ENCODE measurements at regions not wholly inside any gene's neighbourhood (a gene's known extent, or its start where the extent isn't known, plus 50 kb on each side); places are given as distances from the start of the nearest gene placed in this dataset.
"Not testable (repeated sequence)": the region's sequence is repeated elsewhere in the genome, so short reads cannot be mapped to it uniquely, and the experiment has no call there.

DNA sequence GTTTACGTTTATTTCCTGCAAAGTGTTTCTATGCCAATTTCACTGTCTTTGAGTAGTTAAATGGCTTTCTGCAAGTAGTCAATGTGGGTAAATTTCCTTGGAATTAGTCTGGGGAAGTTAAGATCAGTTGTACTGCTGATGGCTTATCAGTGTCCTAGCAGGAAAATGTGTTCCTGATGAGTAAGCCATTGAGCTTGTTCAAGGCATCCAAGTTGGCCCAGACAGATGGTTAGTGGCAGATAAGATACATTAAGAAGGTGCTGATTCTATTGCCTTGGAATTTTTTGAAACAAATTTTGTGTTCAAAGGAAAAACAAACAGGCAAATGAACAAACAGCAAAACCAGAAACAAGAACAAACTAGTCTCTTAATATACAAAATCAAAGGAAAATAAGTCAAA, 258.4 kb downstream of the MAP2K6 start:
- no peak for DNase-seq

DNA sequence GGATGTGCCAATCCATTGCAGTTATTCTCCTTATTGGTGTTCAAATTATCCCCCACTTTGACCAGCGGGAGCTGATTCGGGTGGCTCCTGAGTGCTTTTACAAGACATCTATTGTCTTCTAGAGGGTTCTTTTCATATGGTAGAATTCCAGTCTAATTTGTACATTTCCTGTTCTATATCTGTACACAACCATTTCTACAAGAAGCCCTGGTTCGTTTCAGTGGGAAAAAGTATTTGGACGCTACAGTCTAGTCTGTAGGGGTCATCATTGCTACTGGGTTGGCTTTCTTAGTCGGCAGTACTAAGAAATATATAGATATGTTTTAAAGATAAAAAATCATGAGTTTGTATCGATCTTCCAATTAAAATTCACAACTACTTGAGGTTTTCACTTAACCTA, 262.6 kb downstream of the MAP2K6 start:
- DNase-seq: no peak

DNA sequence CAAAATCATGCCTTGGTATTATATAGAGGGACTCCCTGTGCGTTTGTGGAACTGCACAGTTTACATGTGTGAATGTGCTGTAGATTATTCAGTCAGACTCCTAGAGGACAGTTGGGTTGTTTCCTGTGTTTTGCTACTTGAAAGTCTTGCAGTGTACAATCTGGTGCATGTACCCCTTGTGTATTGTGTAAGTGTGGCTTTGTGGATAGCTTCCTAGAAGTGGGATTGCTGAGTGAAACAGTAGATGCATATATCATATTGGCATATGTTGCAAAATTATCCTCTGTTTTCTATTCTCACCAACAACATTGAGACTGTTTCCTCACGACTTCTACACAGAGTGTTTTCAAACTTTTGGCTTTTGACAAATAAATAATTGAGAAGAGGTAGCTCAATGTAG, 263.7 kb downstream of the MAP2K6 start:
- no peak for DNase-seq

DNA sequence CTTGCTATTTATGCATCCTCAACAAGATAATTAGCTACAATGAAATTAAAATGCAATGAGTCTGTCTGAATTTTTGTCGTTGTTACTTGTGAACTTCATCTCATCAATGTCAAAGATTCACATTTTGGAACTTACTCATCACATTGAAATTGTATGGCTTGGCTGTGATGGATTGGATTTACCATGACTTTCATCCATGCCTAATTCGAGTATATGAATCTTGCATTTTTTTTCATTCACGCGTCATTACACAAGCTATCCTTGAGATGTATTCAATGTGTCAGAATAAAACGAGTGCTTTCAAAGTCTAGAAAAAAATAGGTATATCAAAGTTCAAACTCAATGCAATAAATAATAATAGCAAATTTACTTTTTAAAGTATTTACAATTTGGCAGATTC, 265.3 kb downstream of the MAP2K6 start:
- peak; percentile 4 for DNase-seq

DNA sequence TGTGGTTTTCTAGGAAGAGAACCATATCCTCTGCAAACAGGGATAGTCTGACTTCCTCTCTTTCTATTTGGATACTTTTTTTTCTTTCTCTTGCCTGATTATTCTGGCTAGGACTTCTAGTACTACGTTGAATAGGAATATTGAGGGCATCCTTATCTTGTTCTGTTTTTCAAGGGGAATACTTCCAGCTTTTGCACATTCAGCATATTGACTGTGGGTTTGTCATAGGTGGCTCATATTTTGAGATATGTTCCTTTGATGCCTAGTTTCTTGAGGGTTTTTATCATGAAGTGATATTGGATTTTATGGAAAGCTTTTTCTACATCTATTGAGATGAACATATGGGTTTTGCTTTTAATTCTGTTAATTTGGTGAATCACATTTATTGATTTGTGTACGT, 269.8 kb downstream of the MAP2K6 start:
- DNase-seq: no peak

DNA sequence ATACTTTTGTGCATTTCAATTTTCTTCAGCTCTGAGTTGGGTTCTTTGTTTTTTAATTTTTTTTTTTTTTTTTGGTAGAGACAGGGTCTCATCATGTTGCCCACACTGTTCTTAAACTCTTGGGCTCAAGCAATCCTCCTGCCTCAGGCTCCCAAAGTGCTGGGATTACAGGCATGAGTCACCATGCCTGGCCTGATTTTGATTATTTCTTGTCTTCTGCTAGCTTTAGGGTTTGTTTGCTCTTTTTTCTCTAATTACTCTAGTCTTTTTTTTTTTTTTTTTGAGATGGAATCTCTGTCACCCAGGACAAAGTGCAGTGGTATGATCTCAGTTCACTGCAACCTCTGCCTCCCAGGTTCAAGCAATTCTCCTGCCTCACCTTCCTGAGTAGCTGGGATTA, 270.7 kb downstream of the MAP2K6 start:
- DNase-seq: not testable (repeated sequence)

DNA sequence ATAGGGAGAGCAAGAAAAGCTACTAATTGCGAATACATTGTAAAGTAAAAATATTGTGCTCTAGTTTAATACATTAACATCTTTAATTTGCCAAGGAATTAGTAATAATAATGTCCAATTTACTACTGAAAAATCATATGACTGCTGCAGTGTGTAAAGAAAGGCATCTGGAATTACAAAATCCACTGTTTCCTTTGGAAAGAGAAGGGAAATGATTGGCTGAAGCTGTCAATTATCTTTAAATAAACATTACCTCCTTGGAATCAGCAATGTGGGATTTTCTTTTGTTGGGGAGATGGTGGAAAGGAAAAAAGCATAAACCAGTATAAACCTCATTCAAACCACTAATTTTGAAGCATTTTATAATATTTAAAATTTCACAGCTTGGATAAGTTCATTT, 276.0 kb downstream of the MAP2K6 start:
- no peak for DNase-seq

DNA sequence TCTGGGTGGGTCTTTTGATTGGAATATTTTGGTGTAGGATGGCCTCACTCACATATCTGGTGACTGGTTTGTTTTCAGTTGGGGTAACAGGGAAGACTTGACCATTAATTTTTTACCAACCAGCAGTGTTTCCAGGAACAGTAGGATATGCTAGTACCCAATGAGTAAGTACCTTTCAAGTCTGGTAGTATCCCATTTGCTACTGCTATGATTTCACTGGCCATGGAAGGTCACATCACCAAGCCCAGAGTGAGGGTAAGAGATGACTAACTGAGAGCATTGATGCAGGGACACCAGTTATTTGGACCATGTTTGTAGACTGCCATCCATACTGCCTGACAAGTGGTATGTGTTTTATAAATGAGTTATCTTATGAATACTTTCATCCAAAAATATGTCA, 277.7 kb downstream of the MAP2K6 start:
- no peak for DNase-seq

DNA sequence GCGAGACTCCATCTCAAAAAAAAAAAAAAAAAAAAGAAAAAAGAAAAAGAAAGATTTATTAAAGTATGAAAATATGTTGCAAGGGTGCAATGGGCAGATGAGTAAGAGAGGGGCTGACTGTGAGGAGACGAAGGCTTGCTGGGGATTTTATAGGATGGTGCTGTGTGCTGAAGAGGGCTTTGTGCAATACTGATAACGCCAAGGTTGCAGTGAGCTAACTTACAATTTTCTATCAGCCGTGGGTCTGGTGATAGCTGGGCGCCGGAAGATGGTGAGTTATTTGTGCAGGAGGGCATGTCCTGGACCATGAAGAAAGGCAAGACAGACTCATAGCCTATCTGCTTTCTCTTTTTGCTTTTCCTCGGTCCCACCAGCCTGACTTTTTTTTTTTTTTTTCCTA, 281.1 kb downstream of the MAP2K6 start:
- DNase-seq: no peak

DNA sequence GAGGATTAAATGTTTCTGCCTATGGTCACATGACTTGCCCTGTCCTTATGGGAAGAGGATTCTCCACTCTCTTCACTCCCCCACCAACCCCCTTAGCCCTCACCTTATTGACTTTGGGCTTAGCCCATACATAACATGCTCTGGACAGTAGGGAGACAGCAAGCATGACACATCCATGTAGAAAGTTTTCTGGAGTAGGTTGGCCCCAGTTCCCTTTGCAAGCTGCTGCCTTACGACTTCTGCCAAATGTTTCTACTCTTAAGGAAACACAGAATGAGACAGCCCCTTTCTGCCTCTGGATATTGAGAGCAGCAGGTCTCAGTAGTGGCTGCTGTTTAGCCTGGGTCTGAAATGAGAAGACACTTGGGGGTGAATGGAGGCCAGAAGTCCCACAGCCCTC, 282.2 kb downstream of the MAP2K6 start:
- no peak for DNase-seq

DNA sequence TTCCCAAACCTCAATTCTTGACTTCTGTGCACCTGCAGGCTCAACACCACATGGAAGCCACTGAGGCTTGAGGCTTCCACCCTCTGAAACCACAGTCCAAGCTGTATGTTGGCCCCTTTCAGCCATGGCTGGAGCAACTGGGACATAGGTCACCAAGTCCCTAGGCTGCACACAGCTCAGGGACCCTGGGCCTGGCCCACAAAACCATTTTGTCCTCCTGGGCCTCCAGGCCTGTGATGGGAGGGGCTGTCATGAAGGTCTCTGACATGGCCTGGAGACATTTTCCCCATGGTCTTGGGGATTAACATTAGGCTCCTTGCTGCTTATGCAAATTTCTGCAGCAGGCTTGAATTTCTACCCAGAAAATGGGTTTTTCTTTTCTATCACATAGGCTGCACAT, 283.9 kb downstream of the MAP2K6 start:
- DNase-seq: not testable (repeated sequence)

DNA sequence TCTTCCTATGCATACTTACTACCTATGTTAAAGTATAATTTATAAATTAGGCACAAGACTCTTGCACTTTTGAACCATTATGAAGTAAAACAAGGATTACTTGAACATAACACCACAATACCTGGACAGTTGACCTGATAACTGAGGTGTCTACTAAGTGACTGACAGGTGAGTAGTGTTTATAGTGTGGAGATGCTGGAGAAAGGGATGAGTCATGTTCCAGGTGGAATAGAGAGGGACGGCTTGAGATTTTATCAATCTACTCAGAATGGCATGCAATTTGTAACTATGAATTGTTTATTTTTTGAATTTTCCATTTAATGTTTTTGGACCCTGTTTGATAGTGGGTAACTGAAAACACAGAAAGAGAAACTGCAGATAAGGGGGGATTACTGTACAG, 287.6 kb downstream of the MAP2K6 start:
- DNase-seq: no peak

DNA sequence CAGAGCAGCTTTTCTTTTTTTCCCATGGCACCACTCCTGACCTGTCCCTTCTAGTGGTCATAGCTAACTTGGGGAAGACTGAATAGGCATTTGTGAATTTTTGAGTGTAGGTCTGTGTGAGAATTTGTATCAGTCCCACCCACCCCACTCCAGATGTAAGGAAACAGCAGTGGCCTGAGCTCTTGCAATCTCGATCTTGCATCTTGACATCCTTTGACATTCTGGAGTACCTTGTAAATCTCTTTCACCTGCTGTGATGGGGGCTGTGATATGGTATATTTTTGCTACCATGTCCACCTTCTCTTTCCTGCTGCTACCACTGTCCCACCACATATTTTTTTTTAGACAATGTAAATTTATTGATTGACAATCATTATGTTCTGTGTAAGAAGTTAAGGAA, 289.3 kb downstream of the MAP2K6 start:
- DNase-seq: no peak

DNA sequence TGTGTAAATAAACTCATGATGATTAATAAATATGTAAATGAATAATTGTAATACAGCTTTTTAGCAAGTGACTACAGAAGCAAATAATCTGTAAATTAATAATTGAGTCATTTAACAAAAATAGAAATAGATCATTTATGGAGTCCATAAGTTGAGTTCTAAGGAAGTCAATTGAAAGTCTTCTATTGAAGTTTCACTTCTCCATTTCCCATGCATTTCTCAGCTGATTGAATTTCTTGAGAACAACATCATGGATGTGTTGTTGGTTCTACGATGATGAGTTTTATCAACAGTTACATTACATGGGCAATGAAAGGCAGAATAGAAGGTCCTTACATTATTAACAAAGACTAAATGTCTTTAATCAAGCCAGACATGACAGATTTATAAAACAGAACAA, 290.4 kb downstream of the MAP2K6 start:
- DNase-seq: no peak

DNA sequence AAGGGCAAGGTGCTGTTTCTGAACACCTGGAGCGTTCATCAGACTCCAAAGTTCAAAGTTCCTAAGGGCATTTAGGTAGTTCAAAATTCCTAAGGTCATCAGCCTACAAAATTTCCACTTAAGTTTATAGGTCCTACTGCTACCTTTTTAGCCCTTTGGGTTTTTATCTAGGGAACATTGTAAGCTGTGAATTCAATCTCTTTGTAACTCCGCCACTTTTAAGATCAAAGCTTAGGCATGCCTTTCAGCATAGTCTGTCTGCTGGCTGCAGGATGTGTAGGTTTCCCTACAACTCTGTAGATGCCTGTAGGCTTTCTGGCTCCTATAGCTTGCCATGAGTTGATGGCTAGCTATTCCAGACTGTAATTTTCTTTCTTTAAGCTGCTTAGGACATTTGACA, 291.6 kb downstream of the MAP2K6 start:
- no peak for DNase-seq

DNA sequence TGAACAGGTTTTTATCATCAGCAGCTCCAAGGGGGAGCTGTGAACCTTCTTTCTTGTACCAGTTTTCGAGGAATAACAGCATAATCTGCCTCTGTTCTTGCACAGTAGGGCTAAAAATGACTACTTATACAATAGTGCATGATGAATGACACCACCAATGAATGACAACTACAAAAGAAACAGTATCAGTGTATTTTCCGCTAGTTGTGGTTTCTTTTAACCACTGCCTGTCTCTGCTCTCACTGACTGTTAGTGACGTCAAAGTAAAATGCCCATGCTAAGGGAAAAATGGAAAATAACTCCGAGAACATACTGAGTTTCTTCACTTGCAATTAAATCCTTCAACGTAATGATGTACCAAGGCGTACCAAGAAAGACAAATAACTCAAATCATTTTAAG, 294.9 kb downstream of the MAP2K6 start:
- no peak for DNase-seq

DNA sequence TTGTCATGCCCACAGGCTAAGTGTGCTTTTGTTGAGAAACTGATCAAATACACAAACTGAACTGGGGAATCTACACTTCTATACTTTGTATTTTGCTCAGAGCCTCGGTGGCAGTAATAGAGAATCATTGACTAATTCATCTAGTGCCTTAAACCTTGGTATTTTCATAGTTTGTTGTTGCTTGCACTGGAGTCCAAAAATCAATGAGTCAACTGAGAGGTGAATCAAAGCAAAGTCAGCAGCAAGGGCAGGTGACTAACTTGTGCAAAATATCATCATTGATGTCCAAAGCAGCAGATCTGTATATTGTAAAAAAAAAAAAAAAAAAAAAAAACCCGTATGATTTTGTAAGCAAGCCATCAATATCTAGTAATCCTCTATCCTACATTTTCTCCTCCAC, 296.4 kb downstream of the MAP2K6 start:
- no peak for DNase-seq

DNA sequence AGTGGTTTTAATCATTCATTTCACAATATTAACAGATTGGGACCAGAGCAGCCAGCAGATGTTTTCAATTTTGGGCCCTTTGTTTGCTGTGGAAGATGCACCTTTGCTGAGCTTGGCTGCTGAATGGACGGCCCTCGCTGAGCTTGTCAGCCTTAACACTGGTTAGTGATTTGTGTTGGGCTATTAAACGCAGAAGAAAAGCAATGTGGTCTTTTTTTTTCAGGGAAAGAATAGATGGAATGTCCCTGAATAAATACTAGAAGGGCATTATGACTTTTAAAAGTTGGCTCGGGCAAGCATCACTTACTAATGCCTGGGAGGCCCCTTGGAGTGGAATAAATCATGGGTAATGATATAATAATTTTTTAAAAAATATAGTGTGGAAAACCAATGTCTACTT, 297.0 kb downstream of the MAP2K6 start:
- DNase-seq: no peak

DNA sequence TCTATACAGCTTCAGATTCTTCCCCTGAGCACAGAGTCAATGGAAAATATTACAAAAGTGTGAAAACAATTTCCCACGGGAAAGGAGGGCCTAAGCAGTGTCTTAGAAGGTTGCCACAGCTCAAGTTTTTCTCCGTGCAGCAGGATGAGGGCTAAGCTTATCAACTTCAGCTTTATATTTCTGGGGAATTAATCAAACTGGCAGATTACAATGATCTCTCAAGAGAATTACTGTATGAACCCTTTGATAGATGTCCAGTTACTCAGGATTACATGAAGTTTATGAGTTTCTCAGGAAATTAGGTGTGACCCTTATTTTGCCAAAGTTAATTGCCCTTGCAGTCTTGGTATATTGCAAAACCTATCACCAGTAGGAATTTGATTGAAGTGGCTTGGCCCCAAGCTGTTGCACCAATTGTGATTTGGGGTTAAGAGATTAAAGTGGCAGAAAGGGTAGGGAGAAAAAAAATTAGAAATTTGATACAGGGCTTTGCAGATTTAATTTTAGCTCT, 298.4 kb downstream of the MAP2K6 start:
- DNase-seq: no peak

DNA sequence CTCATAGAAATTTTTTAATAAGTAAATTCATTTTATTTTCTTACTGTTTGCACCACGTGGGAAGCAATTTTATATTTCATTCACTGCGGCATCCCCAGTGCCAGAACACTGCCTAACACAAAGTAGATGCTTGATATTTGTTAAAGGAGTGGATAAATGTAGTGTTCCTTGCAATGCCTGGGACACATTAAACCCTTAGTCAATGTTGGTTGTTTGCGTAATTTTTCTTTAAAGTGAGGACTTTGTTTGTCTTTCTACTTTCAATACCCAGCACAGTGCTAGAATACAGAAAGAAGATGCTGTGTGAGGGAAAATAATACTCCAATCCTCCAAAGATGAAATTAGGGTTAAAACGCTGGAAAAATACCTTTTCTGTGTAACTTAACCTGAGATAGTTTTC, 299.3 kb downstream of the MAP2K6 start:
- no peak for DNase-seq

DNA sequence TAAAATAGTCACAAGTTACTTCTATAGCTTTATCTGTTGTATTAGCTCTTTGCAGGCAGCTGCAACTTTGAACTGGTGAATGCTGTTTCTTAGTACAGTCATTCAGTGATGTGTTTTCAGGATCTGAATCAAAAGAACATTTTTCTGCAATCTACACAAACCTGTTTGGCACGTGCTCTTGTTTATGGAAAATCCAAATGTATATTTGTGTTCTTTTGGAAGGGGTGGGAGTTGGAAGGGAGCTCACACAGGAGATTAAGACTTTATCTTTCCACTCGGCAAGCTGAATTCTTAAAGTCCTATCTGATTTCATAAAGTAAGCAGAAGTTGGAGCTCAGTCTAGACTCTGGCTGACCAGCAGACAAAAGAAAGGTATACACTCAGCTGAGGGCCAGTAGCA, 300.2 kb downstream of the MAP2K6 start:
- DNase-seq: no peak

DNA sequence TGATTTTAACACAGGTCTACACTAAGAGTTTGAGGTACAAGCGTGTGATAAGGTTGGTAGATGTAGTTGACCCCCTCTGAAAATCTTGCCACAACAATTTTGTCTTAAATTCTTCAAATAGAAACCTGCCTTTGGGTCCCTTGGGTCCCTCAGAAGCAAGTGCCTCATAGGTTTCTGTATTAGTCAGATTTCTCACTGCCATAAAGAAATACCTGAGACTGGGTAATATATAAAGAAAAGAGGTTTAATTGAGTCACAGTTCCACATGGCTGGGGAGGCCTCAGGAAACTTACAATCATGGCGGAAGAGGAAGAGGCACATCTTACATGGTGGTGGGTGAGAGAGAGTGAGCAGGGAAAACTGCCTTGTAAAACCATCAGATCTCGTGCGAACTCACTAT, 301.2 kb downstream of the MAP2K6 start:
- no peak for DNase-seq

DNA sequence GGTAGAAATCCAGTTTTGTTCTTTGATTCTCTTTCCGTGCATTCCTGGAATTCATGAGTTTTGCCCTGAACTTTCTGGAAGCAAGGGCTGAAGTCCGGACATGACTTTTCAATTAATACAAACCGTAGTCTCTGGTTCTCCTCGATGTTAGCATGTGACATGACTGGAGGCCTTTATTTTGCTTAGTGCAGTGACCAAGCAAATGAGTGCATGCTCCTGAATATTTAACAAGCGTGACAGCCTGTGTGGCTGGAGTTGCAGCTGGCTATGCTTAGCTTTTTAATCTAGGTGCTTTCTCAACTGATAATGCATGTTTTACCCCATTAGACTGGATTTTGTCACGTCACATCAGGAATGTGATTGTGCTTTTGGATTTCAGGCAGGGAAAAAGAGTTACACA, 302.1 kb downstream of the MAP2K6 start:
- no peak for DNase-seq

DNA sequence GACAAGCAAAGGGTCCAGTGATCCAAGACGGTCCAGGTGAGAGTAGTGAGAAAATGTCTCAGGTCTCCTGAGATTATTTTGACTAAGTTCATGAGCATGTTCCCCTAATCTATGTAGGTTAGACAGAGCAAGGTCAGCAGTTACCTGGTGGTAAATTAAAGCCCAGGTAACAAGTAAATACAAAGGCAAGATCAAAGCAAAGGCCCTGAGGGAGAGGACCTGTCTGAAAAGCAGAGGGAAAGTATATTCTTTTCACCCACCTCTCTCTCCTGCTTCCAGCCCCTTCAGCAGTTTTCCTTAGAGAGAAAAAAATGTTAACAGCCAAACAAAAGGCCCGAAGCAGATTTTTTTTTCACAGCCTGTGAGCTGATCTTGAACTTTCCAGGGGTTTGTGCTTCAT, 302.7 kb downstream of the MAP2K6 start:
- no peak for DNase-seq

DNA sequence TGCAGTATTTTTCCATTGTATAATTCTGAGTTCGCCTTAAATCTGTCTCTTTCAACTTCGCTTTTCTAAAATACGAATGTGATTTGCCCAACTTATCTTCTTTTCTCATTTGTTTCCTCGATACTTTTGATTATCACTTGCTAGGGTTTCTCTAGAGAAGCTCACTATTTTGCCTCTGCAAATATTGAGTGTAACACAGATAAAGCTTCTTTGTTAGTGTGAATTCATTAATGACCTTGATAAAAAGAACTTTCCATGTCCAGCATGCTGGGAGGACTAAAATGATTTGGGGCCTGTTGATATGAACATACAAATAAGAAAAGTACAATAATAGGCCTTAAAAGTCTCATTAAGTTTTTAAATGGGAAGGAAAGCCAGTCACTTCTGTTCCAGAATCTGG, 303.3 kb downstream of the MAP2K6 start:
- no peak for DNase-seq

DNA sequence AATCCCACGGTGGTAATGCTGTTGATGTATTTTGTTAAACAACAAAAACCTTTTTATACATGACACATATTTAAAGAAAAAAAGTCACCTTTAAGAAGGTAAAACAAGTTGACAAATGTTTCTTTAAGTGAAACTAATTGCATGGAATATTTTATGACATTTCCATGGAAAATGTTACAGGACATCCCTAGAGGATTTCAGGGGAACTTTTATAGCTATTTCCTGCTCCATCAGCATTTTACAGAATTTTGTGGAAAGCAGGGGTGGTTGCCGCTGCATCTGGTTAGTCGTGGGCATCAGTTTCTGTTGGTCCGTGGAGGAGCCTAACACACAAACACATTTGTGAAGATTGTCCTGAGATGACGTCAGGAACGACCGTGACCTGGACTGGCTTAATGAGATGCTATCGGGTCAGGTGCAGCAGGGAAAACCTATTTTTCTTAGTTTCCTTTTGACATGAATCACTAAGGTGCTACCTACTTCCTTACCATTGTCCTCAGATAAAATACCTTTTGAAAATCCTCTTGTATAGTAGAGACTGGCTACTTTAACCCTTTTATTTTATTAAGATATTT, 305.1 kb downstream of the MAP2K6 start:
- no peak for DNase-seq
